ENCODE measurements at regions not wholly inside any gene's neighbourhood (a gene's known extent, or its start where the extent isn't known, plus 50 kb on each side); places are given as distances from the start of the nearest gene placed in this dataset.

GRCh38 chr2:34567128-34567527 is 968.0 kb upstream of the FAM98A start:
- TF ChIP-seq EZH2 (IDR thresholded peaks at IDR 0.05; ENCODE audit: low read depth) (no peak), CTCF (conservative IDR thresholded peaks at IDR 0.05) (no peak)

Measured in PC-9 (cell line).